ENCODE measurements at regions not wholly inside any gene's neighbourhood (a gene's known extent, or its start where the extent isn't known, plus 50 kb on each side); places are given as distances from the start of the nearest gene placed in this dataset.
A peak's percentile ranks its signal among the peaks of the same experiment; 100 is the strongest.

- no peak for DNase-seq (ENCODE audit: low read depth in 2 of 3, low spot score in 2 of 3)
These were observed 306.7 kb downstream of the PIK3C3 start for GRCh38 chr18:42261731-42262130.

GRCh38 chr18:42264497-42264896, 309.5 kb downstream of the PIK3C3 start:
- no peak for DNase-seq (ENCODE audit: low read depth in 2 of 3, low spot score in 2 of 3)

- no peak for DNase-seq (ENCODE audit: low read depth in 2 of 3, low spot score in 2 of 3)
These were observed 313.2 kb downstream of the PIK3C3 start for GRCh38 chr18:42268186-42268725.

GRCh38 chr18:42268798-42269197, 313.8 kb downstream of the PIK3C3 start:
- no peak for DNase-seq (ENCODE audit: low read depth in 2 of 3, low spot score in 2 of 3)

GRCh38 chr18:42271647-42272414, 316.8 kb downstream of the PIK3C3 start:
- no peak for DNase-seq (ENCODE audit: low read depth in 2 of 3, low spot score in 2 of 3)

- no peak for DNase-seq (ENCODE audit: low read depth in 2 of 3, low spot score in 2 of 3)
These were observed 319.6 kb downstream of the PIK3C3 start for GRCh38 chr18:42274488-42275137.

- DNase-seq (ENCODE audit: low read depth in 2 of 3, low spot score in 2 of 3) = no peak
These were observed 320.1 kb downstream of the PIK3C3 start for GRCh38 chr18:42275138-42275535.

- no peak for DNase-seq (ENCODE audit: low read depth in 2 of 3, low spot score in 2 of 3)
These were observed 321.1 kb downstream of the PIK3C3 start for GRCh38 chr18:42275949-42276730.

- no peak for DNase-seq (ENCODE audit: low read depth in 2 of 3, low spot score in 2 of 3)
These were observed 326.1 kb downstream of the PIK3C3 start for GRCh38 chr18:42281124-42281523.

GRCh38 chr18:42281851-42282250, 326.8 kb downstream of the PIK3C3 start:
- DNase-seq (ENCODE audit: low read depth in 2 of 3, low spot score in 2 of 3) = no peak

GRCh38 chr18:42287047-42287446, 332.0 kb downstream of the PIK3C3 start:
- DNase-seq (ENCODE audit: low read depth in 2 of 3, low spot score in 2 of 3) = no peak

- DNase-seq (ENCODE audit: low read depth in 2 of 3, low spot score in 2 of 3) = no peak
These were observed 333.1 kb downstream of the PIK3C3 start for GRCh38 chr18:42288129-42288528.

GRCh38 chr18:42289526-42289925, 334.5 kb downstream of the PIK3C3 start:
- DNase-seq (ENCODE audit: low read depth in 2 of 3, low spot score in 2 of 3) = no peak

GRCh38 chr18:42290318-42291307, 335.6 kb downstream of the PIK3C3 start:
- DNase-seq (ENCODE audit: low read depth in 2 of 3, low spot score in 2 of 3) = no peak

- no peak for DNase-seq (ENCODE audit: low read depth in 2 of 3, low spot score in 2 of 3)
These were observed 337.6 kb downstream of the PIK3C3 start for GRCh38 chr18:42292654-42293053.

- no peak for DNase-seq (ENCODE audit: low read depth in 2 of 3, low spot score in 2 of 3)
These were observed 341.2 kb downstream of the PIK3C3 start for GRCh38 chr18:42296192-42296591.

- no peak for DNase-seq (ENCODE audit: low read depth in 2 of 3, low spot score in 2 of 3)
These were observed 341.7 kb downstream of the PIK3C3 start for GRCh38 chr18:42296723-42297122.

- peak; percentile 4 to 36 (median 12) for DNase-seq (ENCODE audit: low read depth in 2 of 3, low spot score in 2 of 3)
These were observed 344.0 kb downstream of the PIK3C3 start for GRCh38 chr18:42298759-42299675.

- no peak for DNase-seq (ENCODE audit: low read depth in 2 of 3, low spot score in 2 of 3)
These were observed 351.0 kb downstream of the PIK3C3 start for GRCh38 chr18:42305869-42306593.
